Lower leg skin (tissue), 3 donors: ENCODE measurements at regions not wholly inside any gene's neighbourhood (a gene's known extent, or its start where the extent isn't known, plus 50 kb on each side); places are given as distances from the start of the nearest gene placed in this dataset.

Experiments
- CTCF ChIP-seq, 3 donors: fragments of 450-650 bp; IDR thresholded peaks; one replicate each; pipeline ENCODE4 v1.5.1; 2016; ENCODE audit warnings: antibody characterized with exemption in 3 of 3, mild to moderate bottlenecking in 3 of 3, moderate library complexity in 2 of 3
- POLR2A ChIP-seq, 2 donors: fragments of 450-650 bp; IDR thresholded peaks; one replicate each; pipeline ENCODE4 v1.6.1; 2016 to 2017; ENCODE audit warnings: antibody characterized with exemption in 2 of 2, mild to moderate bottlenecking in 1 of 2, moderate library complexity in 1 of 2

- TF ChIP-seq CTCF (IDR thresholded peaks at IDR 0.05), result no peak
- TF ChIP-seq POLR2A (IDR thresholded peaks at IDR 0.05), result no peak
Observed at GRCh38 chr7:27387864-27388263, 145.3 kb downstream of the EVX1 start.
